Hematopoietic multipotent progenitor cell treated with erythropoietin and hydrocortisone succinate and interleukin-3 and kit ligand, for 4 days (in vitro differentiated cells): ENCODE measurements at regions not wholly inside any gene's neighbourhood (a gene's known extent, or its start where the extent isn't known, plus 50 kb on each side); places are given as distances from the start of the nearest gene placed in this dataset.
A peak's percentile ranks its signal among the peaks of the same experiment; 100 is the strongest.

Experiments
- DNase-seq: peaks from one replicate; pipeline ENCODE4 v3.0.0-alpha.2; 2015

DNA sequence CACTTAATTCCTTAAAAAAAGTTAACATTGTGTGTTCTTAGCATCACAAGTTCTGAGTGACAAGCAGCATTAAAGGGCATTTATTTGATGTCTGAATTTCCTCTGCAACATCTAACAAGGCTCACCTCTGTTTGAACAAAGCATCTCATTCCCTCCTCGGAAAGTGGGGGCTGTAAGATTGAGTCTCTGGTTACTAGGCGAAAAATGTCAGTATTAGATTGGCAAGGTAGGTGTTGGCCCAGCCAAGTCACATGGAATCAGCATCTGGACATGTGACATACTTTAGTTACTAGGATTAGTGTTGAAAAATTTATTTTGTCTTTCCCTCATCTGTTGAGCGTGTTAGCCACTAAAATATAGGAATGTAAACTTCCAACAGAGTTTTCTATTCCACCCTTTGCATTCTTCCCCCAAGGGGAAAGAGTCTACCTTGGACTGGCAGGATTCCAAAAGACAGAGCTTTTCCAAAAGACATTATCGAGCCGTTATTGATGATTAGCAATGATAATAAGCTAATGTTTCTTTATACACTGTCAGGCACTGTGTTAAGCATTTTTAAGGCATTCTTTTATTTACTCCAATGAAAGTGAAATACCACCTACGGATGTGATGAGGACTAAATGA, 194.9 kb upstream of the BTG1 start:
- no peak for DNase-seq

- DNase-seq, result no peak
These were observed 194.4 kb upstream of the BTG1 start for GRCh38 chr12:92340003-92340402.

DNA sequence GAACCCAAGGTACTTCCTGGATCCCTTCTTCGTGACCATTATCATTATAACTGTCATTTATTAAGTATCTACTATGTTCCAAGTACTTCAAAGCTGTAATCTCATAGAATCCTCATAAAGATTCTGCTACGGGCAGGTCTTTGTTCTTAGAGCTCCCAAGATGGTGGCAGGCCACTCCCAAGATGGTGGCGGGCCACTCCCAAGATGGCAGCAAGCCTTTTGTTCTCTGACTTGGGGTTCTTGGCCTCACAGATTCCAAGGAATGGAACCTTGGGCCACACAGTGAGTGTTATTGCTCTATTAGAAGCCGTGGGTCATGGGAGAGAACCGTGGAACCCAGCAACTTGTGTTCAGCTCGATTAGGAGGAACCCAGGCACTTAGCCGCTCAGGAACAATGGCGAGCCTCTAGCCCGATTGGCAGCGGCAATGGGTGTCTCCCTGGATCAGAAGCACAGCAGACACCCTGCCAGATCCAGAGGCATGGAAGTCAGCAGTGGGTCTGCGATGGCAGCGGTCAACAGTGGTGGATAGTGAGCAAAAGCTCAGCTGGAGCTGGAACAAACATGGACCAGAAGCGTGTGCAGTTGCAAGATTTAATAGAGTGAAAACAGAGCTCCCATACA, 193.7 kb upstream of the BTG1 start:
- DNase-seq, result no peak

DNA sequence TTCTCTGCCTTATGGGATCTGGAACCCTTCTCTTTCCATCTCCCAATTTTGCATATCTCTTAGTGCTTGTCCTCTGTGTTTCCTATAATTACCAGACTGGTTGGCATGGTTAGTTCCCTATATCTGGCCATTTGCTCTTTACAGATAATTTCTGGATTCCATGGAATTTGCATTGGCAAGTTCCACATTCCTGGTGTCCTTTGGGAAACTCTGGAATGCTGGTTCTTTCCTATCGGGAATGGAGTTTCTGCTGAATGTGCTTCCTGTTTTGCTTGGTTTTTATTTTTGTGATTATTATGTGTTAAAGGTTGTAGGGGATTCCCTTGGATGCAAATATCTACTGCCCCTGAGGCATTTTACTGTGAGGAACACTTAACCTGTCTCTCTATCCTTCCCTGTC, 193.0 kb upstream of the BTG1 start:
- DNase-seq, result no peak

- DNase-seq, result no peak
These were observed 192.5 kb upstream of the BTG1 start for GRCh38 chr12:92338102-92338501.

DNA sequence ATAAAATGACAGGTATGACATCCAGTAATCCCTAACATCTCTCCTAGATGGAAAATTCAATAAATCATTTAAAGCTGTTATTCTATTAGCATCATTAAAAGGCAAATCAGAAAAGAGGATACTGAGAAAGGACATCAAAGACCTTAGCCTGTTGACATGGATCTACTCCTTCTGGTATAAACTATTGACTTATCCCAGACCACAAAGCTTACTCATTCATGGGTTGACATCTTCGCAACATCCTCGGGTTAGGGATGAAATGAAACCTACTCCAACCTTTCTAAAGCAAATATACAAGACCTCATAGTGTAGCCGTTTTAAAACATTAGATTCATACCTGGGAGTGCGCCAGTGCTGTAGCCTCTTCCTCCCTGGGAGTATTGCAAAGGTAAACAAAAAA, 191.5 kb upstream of the BTG1 start:
- DNase-seq, result no peak

- DNase-seq, result no peak
These were observed 191.0 kb upstream of the BTG1 start for GRCh38 chr12:92336641-92337040.

DNA sequence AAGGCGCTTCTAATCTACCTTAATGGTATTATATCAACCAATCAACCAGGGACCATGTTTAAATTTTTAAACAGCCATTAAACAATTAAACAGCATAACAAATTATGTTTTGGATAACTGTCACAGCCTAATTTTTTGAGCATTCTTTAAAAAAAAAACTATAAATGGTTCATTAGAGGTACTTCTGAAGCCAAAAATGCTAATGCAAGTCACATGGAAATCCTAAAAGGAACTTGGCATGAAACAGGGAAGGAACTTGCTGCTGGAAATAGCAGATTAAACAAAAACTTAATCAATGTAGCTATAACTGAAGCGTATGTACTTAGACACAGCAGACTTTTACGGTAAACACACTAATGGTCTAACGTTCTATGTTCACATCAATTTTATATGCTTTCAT, 190.2 kb upstream of the BTG1 start:
- DNase-seq, result no peak

DNA sequence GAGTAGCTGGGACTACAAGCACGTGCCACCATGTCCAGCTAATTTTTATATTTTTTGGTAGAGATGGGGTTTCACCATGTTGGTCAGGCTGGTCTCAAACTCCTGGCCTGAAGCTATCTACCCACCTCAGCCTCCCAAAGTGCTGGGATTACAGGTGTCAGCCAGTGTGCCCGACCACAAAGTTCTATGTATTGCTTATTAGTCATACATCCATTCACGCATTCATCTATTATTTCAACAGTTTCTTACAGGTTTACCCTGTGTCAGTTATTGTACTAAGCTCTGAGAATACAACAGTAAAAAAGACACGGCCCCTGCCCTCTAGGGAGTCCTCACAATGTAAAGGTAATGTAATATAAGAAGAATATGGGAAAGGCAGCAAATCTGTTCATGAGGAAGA, 188.9 kb upstream of the BTG1 start:
- DNase-seq, result no peak

GRCh38 chr12:92332552-92332951, 186.9 kb upstream of the BTG1 start:
- DNase-seq, result peak; percentile 56

- no peak for DNase-seq
These were observed 185.7 kb upstream of the BTG1 start for GRCh38 chr12:92331383-92331782.

- no peak for DNase-seq
These were observed 185.0 kb upstream of the BTG1 start for GRCh38 chr12:92330654-92331053.

- DNase-seq, result no peak
These were observed 181.2 kb upstream of the BTG1 start for GRCh38 chr12:92326877-92327276.

DNA sequence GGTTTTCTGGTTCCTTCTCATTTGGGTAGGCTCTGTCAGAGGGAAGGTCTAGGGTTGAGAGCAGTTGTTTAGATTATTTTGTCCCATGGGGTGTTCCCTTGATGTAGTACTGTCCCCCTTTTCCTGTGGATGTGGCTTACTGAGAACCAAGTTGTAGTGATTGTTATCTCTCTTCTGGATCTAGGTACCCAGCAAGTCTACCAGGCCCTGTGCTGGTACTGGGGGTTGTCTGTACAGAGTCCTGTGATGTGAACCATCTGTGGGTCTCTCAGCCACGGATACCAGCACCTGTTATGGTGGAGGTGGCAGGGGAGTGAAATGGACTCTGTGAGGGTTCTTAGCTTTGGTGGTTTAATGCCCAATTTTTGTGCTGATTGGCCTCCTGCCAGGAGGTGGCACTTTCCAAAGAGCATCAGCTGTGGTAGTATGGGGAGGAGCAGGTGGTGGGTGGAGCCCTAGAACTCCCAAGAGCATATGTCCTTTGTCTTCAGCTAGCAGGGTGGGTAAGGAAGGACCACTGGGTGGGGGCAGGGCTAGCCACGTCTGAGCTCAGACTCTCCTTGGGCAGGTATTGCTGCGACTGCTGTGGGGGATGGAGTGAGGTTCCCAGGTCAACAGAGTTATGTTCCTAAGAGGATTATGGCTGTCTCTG, 179.3 kb upstream of the BTG1 start:
- no peak for DNase-seq

- no peak for DNase-seq
These were observed 166.9 kb upstream of the BTG1 start for GRCh38 chr12:92312463-92312964.

DNA sequence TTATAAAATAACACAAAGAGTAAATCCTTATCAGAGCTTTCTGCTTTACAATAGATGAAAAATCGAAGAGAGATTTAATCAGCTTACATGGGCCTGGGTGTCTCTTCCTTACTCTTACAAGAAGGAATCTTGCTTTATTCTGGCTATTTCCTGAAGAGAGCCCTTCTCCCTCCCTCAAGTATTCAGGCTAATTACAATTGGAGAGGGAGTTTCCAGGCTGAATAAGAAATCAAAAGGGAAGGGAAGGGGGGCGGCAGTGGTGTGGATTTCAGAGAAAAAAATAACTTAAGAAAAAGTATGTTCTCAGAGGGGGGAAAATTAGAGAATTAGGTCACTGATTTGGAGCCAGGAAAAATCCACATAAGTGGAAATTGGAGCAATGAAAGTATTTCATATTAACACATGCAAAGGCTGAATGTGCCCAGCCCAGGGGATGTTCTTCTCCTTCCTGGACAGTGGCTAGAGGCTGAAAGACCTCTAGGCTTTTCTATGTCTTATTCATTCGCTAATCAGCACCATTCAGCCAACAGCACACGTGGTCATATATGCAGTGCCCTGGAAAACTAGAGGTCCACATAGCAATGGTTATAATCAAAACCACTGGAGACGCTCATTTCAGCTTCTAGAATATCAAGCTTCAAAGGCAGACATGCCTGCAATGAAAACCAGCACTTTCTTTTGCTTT, 158.9 kb upstream of the BTG1 start:
- DNase-seq, result no peak

DNA sequence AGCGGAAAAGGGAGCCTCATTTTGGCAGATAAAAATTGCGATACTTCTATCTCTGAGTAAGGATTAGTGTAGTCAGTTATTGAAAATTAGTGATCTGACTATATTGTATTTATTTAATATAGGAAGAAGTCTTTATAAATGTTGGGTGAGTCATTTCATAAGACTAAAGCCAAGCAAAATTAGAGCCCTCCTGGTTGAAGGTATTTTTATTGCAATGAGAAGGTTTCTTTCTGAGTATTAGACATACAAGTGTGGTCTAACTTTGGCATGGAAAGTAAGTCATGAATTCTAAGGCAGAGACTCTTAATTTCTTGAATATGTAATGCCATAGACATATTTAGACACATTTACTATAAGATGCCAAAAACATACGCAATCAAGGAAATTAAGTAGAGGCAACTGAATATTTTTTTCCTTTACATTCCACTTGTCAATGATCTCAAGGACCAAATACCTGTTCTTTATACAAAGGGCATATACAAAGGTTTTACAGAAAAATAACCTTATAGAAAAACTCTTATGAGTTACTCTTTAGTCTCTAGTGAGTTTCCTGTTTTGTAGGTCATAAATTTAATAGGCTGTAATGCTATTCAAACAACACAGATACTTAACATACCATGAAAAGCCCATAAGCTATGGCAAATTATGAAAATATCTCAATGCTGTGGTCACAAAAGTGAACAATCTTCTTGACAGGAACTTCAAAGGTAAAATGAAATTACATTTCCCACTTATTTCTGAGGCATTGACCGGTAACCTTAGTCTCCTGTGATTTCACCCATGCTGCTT, 156.6 kb upstream of the BTG1 start:
- DNase-seq, result no peak

- no peak for DNase-seq
These were observed 155.7 kb upstream of the BTG1 start for GRCh38 chr12:92301356-92301755.

DNA sequence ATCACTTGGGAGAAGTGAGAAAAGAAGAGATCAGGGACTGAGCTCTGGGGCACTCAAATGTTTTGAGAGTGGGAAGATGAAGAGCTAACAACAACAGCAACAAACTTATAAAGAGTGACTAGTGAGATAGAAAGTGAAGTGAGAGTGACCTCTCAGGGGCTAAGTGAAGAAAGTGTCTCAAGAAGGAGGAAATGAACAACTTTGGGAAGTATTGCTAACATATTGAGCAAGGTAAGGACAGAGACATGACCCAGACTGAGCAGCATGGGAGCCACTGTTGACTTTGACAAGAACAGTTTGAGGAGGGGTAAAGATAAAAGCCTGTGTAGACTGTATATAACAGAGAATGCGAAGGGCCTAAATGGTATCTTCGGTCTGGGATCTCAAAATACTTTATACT, 155.1 kb upstream of the BTG1 start:
- DNase-seq, result no peak

GRCh38 chr12:92299744-92300143, 154.1 kb upstream of the BTG1 start:
- DNase-seq, result no peak

- DNase-seq, result no peak
These were observed 153.7 kb upstream of the BTG1 start for GRCh38 chr12:92299344-92299743.

- DNase-seq, result peak; percentile 14
These were observed 152.5 kb upstream of the BTG1 start for GRCh38 chr12:92297932-92298696.
